ENCODE measurements at regions not wholly inside any gene's neighbourhood (a gene's known extent, or its start where the extent isn't known, plus 50 kb on each side); places are given as distances from the start of the nearest gene placed in this dataset.
A peak's percentile ranks its signal among the peaks of the same experiment; 100 is the strongest.
"Not testable (repeated sequence)": the region's sequence is repeated elsewhere in the genome, so short reads cannot be mapped to it uniquely, and the experiment has no call there.

DNA sequence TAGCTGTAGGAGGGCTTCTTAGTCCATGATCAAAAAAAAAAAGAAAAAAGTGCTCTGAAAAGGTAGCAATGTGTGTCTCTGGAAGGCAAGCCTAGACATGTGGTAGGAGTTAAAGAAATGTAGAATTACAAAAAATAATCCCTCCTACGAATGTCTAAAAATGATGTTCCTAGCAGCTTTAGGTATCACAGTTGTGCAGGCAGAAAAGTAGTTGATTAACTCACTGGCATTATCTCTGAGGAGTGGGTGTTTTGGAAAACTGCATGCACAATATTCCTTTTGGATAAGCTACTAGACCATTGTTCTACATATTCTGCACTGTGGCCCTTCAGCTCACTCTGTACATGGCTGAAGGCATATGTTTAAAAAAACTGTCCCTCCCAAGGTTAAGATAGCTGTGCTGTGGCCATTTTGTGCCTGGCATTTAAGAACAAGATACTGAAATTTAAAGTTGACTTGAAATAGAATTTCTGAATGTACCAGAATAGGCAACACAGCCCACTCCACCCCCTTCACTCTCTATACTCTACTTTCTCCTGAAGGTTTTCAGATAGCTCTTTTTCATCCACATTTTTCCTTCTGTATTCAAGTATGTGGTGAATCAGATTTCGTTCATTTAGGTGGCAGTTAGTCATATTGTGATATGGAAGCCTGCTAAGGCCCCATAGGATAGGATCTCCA lies 463.9 kb upstream of the LRRC7 start:
- peaks cover 0 to 4% (median 0%) of the 10 kb centered on the region in 4 donors for H3K9me3 ChIP-seq
- no peaks in the 10 kb centered on the region for H3K27me3 ChIP-seq
- no peak overlapping the region for H3K4me3 ChIP-seq
- H3K36me3 ChIP-seq: no peaks in the 10 kb centered on the region
- TF ChIP-seq POLR2A (IDR thresholded peaks at IDR 0.05): no peak
- TF ChIP-seq, protein P1, sequence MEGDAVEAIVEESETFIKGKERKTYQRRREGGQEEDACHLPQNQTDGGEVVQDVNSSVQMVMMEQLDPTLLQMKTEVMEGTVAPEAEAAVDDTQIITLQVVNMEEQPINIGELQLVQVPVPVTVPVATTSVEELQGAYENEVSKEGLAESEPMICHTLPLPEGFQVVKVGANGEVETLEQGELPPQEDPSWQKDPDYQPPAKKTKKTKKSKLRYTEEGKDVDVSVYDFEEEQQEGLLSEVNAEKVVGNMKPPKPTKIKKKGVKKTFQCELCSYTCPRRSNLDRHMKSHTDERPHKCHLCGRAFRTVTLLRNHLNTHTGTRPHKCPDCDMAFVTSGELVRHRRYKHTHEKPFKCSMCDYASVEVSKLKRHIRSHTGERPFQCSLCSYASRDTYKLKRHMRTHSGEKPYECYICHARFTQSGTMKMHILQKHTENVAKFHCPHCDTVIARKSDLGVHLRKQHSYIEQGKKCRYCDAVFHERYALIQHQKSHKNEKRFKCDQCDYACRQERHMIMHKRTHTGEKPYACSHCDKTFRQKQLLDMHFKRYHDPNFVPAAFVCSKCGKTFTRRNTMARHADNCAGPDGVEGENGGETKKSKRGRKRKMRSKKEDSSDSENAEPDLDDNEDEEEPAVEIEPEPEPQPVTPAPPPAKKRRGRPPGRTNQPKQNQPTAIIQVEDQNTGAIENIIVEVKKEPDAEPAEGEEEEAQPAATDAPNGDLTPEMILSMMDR (IDR thresholded peaks at IDR 0.05): no peak
- TF ChIP-seq POLR2AphosphoS5 (IDR thresholded peaks at IDR 0.05): no peak
- TF ChIP-seq EP300 (IDR thresholded peaks at IDR 0.05): no peak
- peak overlapping the region in 1 of 4 donors; percentile 66 for H3K27ac ChIP-seq
- no peak for DNase-seq
- intact Hi-C loops (cut with DNase I): no loop called here
- WGBS, 2 donors: 53 to 79% methylated on average over 2 of the region's 2 CpGs
- peaks cover 0 to 13% (median 8%) of the 10 kb centered on the region in 4 donors for H3K4me1 ChIP-seq

DNA sequence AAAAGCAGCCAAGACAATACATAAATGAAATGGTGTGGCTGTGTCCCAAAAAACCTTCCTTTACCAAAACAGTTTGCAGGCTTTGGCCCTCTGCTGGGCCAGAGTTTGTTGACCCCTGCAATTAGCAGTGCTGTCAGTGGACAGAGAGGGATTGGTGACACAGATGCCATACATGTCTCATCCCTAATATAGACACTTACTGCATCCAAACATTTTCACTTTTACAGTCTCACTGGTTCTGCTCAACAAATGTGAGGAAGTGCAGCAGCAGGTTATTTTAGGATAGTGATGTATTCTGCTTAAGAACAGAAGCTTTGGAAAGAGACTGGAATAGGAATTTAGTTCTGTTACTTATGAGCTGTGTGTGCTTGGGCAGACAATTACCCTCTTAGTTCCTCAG lies 462.8 kb upstream of the LRRC7 start:
- H3K4me3 ChIP-seq: no peak overlapping the region
- peaks cover 0 to 4% (median 0%) of the 10 kb centered on the region in 4 donors for H3K9me3 ChIP-seq
- DNase-seq: no peak
- no peaks in the 10 kb centered on the region for H3K36me3 ChIP-seq
- TF ChIP-seq, protein P1 (IDR thresholded peaks at IDR 0.05): no peak
- no peak for TF ChIP-seq EP300 (IDR thresholded peaks at IDR 0.05)
- TF ChIP-seq POLR2A (IDR thresholded peaks at IDR 0.05): no peak
- TF ChIP-seq POLR2AphosphoS5 (IDR thresholded peaks at IDR 0.05): peak in 2 of 4 donors; percentile 10 to 37
- H3K27ac ChIP-seq: peak overlapping the region in 2 of 4 donors; percentile 24 to 66
- H3K4me1 ChIP-seq: peaks cover 0 to 13% (median 8%) of the 10 kb centered on the region in 4 donors
- intact Hi-C loops (cut with DNase I): no loop called here
- H3K27me3 ChIP-seq: no peaks in the 10 kb centered on the region

DNA sequence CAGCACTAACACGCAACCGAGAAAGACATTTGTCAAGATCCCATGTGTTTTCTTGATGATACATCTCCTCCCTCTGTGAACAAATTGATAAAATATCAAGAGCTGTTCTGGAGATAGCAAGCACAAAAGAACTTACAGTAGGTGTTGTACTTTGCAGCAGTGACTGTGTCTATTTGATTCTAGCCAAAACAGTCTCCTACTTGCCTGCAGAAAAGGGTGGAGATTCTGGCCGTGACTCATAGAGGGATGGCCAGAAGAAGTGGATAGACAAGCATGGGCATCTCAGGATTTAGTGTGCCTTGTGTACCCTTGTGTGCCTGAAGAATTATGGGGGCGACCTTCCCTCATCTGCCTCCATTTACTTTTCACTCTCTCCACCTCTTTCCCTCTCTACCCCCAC lies 458.4 kb upstream of the LRRC7 start:
- no peak for DNase-seq
- intact Hi-C loops (cut with DNase I): no loop called here
- H3K27ac ChIP-seq: no peak overlapping the region
- no peaks in the 10 kb centered on the region for H3K27me3 ChIP-seq
- H3K4me1 ChIP-seq: peaks cover 0 to 13% (median 8%) of the 10 kb centered on the region in 4 donors
- no peak overlapping the region for H3K4me3 ChIP-seq
- TF ChIP-seq POLR2A (IDR thresholded peaks at IDR 0.05) (no peak), EP300 (IDR thresholded peaks at IDR 0.05) (no peak), POLR2AphosphoS5 (IDR thresholded peaks at IDR 0.05) (no peak)
- TF ChIP-seq, protein P1 (IDR thresholded peaks at IDR 0.05): no peak
- H3K9me3 ChIP-seq: no peaks in the 10 kb centered on the region
- no peaks in the 10 kb centered on the region for H3K36me3 ChIP-seq
- WGBS, 2 donors: 82 to 87% methylated on average over 4 of the region's 4 CpGs

DNA sequence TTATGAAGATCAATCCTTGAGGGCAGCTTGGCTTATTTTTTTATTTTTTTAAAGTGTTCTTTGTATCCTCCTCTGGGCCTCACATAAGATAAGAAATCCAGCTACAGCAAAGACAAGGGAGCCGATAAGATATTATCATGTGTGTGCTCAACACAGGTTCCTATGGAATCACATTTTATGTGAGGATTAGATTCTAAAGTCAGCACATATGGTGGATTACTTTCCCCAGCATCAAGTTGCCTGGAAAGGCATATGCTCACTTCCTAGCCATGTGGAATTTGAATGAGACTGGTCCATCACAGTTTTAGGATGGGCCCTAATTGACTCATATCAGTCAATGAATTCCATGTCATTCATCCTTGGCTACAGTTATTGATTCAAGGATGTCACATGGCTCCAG lies 456.9 kb upstream of the LRRC7 start:
- no peak overlapping the region for H3K27ac ChIP-seq
- no peaks in the 10 kb centered on the region for H3K4me1 ChIP-seq
- TF ChIP-seq EP300 (IDR thresholded peaks at IDR 0.05) (no peak), POLR2A (IDR thresholded peaks at IDR 0.05) (no peak)
- TF ChIP-seq, protein P1 (IDR thresholded peaks at IDR 0.05): no peak
- WGBS, 2 donors: 67 to 74% methylated on average over 1 of the region's 1 CpG
- no peak for DNase-seq
- intact Hi-C loops (cut with DNase I): no loop called here
- no peaks in the 10 kb centered on the region for H3K9me3 ChIP-seq
- H3K36me3 ChIP-seq: no peaks in the 10 kb centered on the region
- H3K27me3 ChIP-seq: no peaks in the 10 kb centered on the region
- H3K4me3 ChIP-seq: no peak overlapping the region

DNA sequence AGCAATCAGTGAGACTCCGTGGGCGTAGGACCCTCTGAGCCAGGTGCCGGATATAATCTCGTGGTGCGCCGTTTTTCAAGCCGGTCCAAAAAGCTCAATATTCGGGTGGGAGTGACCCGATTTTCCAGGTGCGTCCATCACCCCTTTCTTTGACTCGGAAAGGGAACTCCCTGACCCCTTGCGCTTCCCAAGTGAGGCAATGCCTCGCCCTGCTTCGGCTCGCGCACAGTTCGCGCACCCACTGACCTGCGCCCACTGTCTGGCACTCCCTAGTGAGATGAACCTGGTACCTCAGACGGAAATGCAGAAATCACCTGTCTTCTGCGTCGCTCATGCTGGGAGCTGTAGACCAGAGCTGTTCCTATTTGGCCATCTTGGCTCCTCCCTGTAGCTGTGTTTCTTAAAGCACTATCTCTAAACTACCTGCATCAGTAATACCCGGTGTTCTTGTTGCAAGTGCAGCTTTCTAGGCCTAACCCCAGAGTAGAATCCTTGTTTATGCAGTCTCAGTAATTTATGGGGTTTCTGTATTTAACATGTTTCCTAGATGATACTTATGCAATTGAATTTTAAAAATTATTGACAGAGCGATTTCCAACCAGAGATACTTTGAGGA lies 447.5 kb upstream of the LRRC7 start:
- H3K36me3 ChIP-seq; H3K27me3 ChIP-seq; H3K9me3 ChIP-seq; intact Hi-C loops (cut with DNase I); DNase-seq; H3K4me3 ChIP-seq; H3K27ac ChIP-seq: not testable (repeated sequence)
- peaks cover 0 to 18% (median 13%) of the 10 kb centered on the region in 4 donors for H3K4me1 ChIP-seq
- WGBS, 2 donors: 88 to 90% methylated on average over 24 of the region's 24 CpGs

All from sigmoid colon (tissue), 6 donors.